Lower leg skin (tissue), 3 donors: ENCODE measurements at regions not wholly inside any gene's neighbourhood (a gene's known extent, or its start where the extent isn't known, plus 50 kb on each side); places are given as distances from the start of the nearest gene placed in this dataset.

Experiments used
- POLR2A ChIP-seq, 2 donors: fragments of 450-650 bp; IDR thresholded peaks; one replicate each; pipeline ENCODE4 v1.6.1; 2016 to 2017; ENCODE audit warnings: antibody characterized with exemption in 2 of 2, mild to moderate bottlenecking in 1 of 2, moderate library complexity in 1 of 2
- TF ChIP-seq, protein P1 (sequence below), 3 donors: fragments of 450-650 bp; IDR thresholded peaks; one replicate each; pipeline ENCODE4 v1.5.1; 2016; ENCODE audit warnings: antibody characterized with exemption in 3 of 3, mild to moderate bottlenecking in 3 of 3, moderate library complexity in 2 of 3

GRCh38 chr5:116872486-116872885 is 297.9 kb upstream of the SEMA6A start:
- no peak for TF ChIP-seq POLR2A (IDR thresholded peaks at IDR 0.05)
- TF ChIP-seq, protein P1, sequence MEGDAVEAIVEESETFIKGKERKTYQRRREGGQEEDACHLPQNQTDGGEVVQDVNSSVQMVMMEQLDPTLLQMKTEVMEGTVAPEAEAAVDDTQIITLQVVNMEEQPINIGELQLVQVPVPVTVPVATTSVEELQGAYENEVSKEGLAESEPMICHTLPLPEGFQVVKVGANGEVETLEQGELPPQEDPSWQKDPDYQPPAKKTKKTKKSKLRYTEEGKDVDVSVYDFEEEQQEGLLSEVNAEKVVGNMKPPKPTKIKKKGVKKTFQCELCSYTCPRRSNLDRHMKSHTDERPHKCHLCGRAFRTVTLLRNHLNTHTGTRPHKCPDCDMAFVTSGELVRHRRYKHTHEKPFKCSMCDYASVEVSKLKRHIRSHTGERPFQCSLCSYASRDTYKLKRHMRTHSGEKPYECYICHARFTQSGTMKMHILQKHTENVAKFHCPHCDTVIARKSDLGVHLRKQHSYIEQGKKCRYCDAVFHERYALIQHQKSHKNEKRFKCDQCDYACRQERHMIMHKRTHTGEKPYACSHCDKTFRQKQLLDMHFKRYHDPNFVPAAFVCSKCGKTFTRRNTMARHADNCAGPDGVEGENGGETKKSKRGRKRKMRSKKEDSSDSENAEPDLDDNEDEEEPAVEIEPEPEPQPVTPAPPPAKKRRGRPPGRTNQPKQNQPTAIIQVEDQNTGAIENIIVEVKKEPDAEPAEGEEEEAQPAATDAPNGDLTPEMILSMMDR (IDR thresholded peaks at IDR 0.05) = no peak
